Esophagus muscularis mucosa (tissue), 4 donors: ENCODE measurements at regions not wholly inside any gene's neighbourhood (a gene's known extent, or its start where the extent isn't known, plus 50 kb on each side); places are given as distances from the start of the nearest gene placed in this dataset.

Experiments
- DNase-seq: peaks from one replicate; pipeline ENCODE4 v3.0.0-alpha.2; 2017; ENCODE audit errors: extremely low spot score
- H3K27ac ChIP-seq, 4 donors: fragments of 200-600 bp; sonication (generic); replicated peaks in 1 of 4; 1 replicate in 3 of 4; 2 replicates in 1 of 4; pipeline ENCODE4 v1.5.1; 2016 to 2019; ENCODE audit warnings: mild to moderate bottlenecking in 1 of 4
- H3K27me3 ChIP-seq, 4 donors: fragments of 200-600 bp; sonication (generic); one replicate each; pipeline versions ENCODE4 v1.5.1 to v1.6.0; 2016 to 2019
- H3K36me3 ChIP-seq, 4 donors: fragments of 200-600 bp; sonication (generic); one replicate each; pipeline ENCODE4 v1.5.1; 2016 to 2019
- H3K4me1 ChIP-seq, 4 donors: fragments of 200-600 bp; sonication (generic); one replicate each; pipeline ENCODE4 v1.5.1; 2016 to 2019
- H3K4me3 ChIP-seq, 4 donors: fragments of 200-600 bp; sonication (generic); 1 replicate in 2 of 4; 2 replicates in 2 of 4; pipeline ENCODE4 v1.5.1; 2016 to 2019; ENCODE audit warnings: mild to moderate bottlenecking in 4 of 4, moderate library complexity in 1 of 4
- H3K9me3 ChIP-seq, 4 donors: fragments of 200-600 bp; sonication (generic); 1 replicate in 3 of 4; 2 replicates in 1 of 4; pipeline ENCODE4 v1.5.1; 2016 to 2019
- CTCF ChIP-seq, 3 experiments: fragments of 200-600 bp in 2 of 3; fragments of 450-650 bp in 1 of 3; sonication (generic) in 2 of 3; IDR thresholded peaks; one replicate each; pipeline ENCODE4 v1.5.1; 2017 to 2019; ENCODE audit warnings: antibody characterized with exemption in 3 of 3, mild to moderate bottlenecking in 2 of 3, moderate library complexity in 1 of 3
- EP300 ChIP-seq: sonication (generic); formaldehyde crosslinking; IDR thresholded peaks from one replicate; pipeline ENCODE4 v1.6.1; 2017; ENCODE audit warnings: antibody characterized with exemption
- POLR2A ChIP-seq: fragments of 450-650 bp; IDR thresholded peaks from one replicate; pipeline ENCODE4 v1.6.1; 2017; ENCODE audit warnings: antibody characterized with exemption, moderate library complexity, mild to moderate bottlenecking, low read depth
- POLR2AphosphoS5 ChIP-seq, 2 donors: sonication (generic); formaldehyde crosslinking; IDR thresholded peaks; one replicate each; pipeline ENCODE4 v1.6.1; 2017; ENCODE audit warnings: antibody characterized with exemption in 2 of 2
- WGBS: methylation state at CpG from one replicate; pipeline ENCODE4 v1.1.5; 2018; 5-methylcytosine and 5-hydroxymethylcytosine counted together
- intact Hi-C: fragments of 100-400 bp; cut with DNase I; formaldehyde crosslinking; loops from one replicate; pipeline ENCODE4 v1.15.1; 2023

- DNase-seq, result no peak
- H3K4me1 ChIP-seq, result no peaks in the 10 kb centered on the region
- TF ChIP-seq POLR2AphosphoS5 (IDR thresholded peaks at IDR 0.05) (no peak), POLR2A (no peak), EP300 (no peak), CTCF (IDR thresholded peaks at IDR 0.05) (no peak)
- peaks cover 0 to 26% (median 5%) of the 10 kb centered on the region in 4 donors for H3K9me3 ChIP-seq
- no peaks in the 10 kb centered on the region for H3K36me3 ChIP-seq
- no peak overlapping the region for H3K27ac ChIP-seq
- no peaks in the 10 kb centered on the region for H3K27me3 ChIP-seq
- 74% methylated on average over 2 of the region's 2 CpGs for WGBS
- intact Hi-C loops, result no loop called here
- no peak overlapping the region for H3K4me3 ChIP-seq
Observed at GRCh38 chr5:164383662-164384061, 878.2 kb downstream of the MAT2B start.

GRCh38 chr5:164392531-164392930, 887.1 kb downstream of the MAT2B start:
- no peaks in the 10 kb centered on the region for H3K36me3 ChIP-seq
- no peaks in the 10 kb centered on the region for H3K27me3 ChIP-seq
- DNase-seq, result no peak
- no peak overlapping the region for H3K27ac ChIP-seq
- intact Hi-C loops, result no loop called here
- H3K9me3 ChIP-seq, result no peaks in the 10 kb centered on the region
- H3K4me3 ChIP-seq, result no peak overlapping the region
- H3K4me1 ChIP-seq, result no peaks in the 10 kb centered on the region
- TF ChIP-seq POLR2A (no peak), EP300 (no peak)

GRCh38 chr5:164394686-164395194, 889.3 kb downstream of the MAT2B start:
- Histone ChIP-seq H3K9me3 (no peaks in the 10 kb centered on the region), H3K4me3 (no peak overlapping the region), H3K36me3 (no peaks in the 10 kb centered on the region), H3K27ac (no peak overlapping the region), H3K4me1 (no peaks in the 10 kb centered on the region), H3K27me3 (no peaks in the 10 kb centered on the region)
- no peak for DNase-seq
- intact Hi-C loops, result no loop called here
- TF ChIP-seq POLR2AphosphoS5 (IDR thresholded peaks at IDR 0.05), result no peak
- TF ChIP-seq POLR2A, result no peak
- TF ChIP-seq CTCF (IDR thresholded peaks at IDR 0.05), result no peak
- no peak for TF ChIP-seq EP300
- WGBS, result 69% methylated on average over 5 of the region's 5 CpGs

GRCh38 chr5:164412531-164412930, 907.1 kb downstream of the MAT2B start:
- intact Hi-C loops, result no loop called here
- Histone ChIP-seq H3K27me3 (no peaks in the 10 kb centered on the region), H3K9me3 (peaks cover 0 to under 1% (median 0%) of the 10 kb centered on the region in 4 donors), H3K4me3 (no peak overlapping the region), H3K4me1 (no peaks in the 10 kb centered on the region), H3K36me3 (no peaks in the 10 kb centered on the region), H3K27ac (no peak overlapping the region)
- DNase-seq, result no peak
- TF ChIP-seq POLR2AphosphoS5 (IDR thresholded peaks at IDR 0.05), result no peak
- TF ChIP-seq EP300, result no peak
- no peak for TF ChIP-seq CTCF (IDR thresholded peaks at IDR 0.05)
- TF ChIP-seq POLR2A, result no peak
- 19% methylated on average over 1 of the region's 1 CpG for WGBS

- TF ChIP-seq POLR2AphosphoS5 (IDR thresholded peaks at IDR 0.05) (no peak), POLR2A (no peak), CTCF (IDR thresholded peaks at IDR 0.05) (no peak), EP300 (no peak)
- intact Hi-C loops, result no loop called here
- H3K27me3 ChIP-seq, result no peaks in the 10 kb centered on the region
- peaks cover 0 to 15% (median 13%) of the 10 kb centered on the region in 4 donors for H3K9me3 ChIP-seq
- H3K4me1 ChIP-seq, result no peaks in the 10 kb centered on the region
- no peaks in the 10 kb centered on the region for H3K36me3 ChIP-seq
- no peak overlapping the region for H3K4me3 ChIP-seq
- DNase-seq, result no peak
- H3K27ac ChIP-seq, result no peak overlapping the region
- 80% methylated on average over 2 of the region's 2 CpGs for WGBS
Observed at GRCh38 chr5:164420161-164420560, 914.7 kb downstream of the MAT2B start.
